Testis (tissue), 2 donors: ENCODE measurements at regions not wholly inside any gene's neighbourhood (a gene's known extent, or its start where the extent isn't known, plus 50 kb on each side); places are given as distances from the start of the nearest gene placed in this dataset.

ENCODE experiments used
- CTCF ChIP-seq, 3 experiments: fragments of 450-650 bp in 2 of 3; fragments of 200-600 bp in 1 of 3; sonication (generic) in 1 of 3; IDR thresholded peaks; one replicate each; pipeline ENCODE4 v1.5.1; 2016 to 2019; ENCODE audit warnings: antibody characterized with exemption in 3 of 3, mild to moderate bottlenecking in 2 of 3, moderate library complexity in 1 of 3
- POLR2A ChIP-seq: fragments of 450-650 bp; IDR thresholded peaks from one replicate; pipeline ENCODE4 v1.6.1; 2017; ENCODE audit warnings: antibody characterized with exemption, mild to moderate bottlenecking, moderate library complexity

- TF ChIP-seq CTCF (IDR thresholded peaks at IDR 0.05), result no peak
- no peak for TF ChIP-seq POLR2A
Observed at GRCh38 chr2:118250001-118250400, 161.7 kb downstream of the INSIG2 start.
